NCI-H2107 (cell line): ENCODE measurements at regions not wholly inside any gene's neighbourhood (a gene's known extent, or its start where the extent isn't known, plus 50 kb on each side); places are given as distances from the start of the nearest gene placed in this dataset.
"Not testable (repeated sequence)": the region's sequence is repeated elsewhere in the genome, so short reads cannot be mapped to it uniquely, and the experiment has no call there.

Experiments used
- DNase-seq: peaks from one replicate; lab custom pipeline; 2025; lab: John Stamatoyannopoulos, UW

DNA sequence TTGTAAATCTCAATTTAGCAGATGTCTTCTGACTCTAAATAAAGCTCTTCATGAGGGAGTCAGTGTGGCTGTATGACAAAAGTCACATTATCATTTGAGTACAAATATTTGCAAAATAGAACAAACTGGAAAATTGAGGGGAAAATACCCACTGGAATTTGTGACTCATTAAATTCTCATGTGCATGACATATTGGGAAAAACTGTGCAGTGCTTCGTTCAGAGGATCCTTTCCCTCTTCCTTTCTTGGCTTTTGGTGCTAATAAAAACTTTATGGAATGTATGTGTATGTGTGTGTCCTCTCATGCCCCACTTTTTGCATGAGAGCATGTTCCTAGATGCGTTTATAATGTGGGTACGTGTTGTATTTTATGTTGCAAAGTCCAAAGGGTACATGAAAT is 267.8 kb downstream of the KTN1 start:
- DNase-seq: no peak

GRCh38 chr14:55848964-55849363 is 269.0 kb downstream of the KTN1 start:
- no peak for DNase-seq

DNA sequence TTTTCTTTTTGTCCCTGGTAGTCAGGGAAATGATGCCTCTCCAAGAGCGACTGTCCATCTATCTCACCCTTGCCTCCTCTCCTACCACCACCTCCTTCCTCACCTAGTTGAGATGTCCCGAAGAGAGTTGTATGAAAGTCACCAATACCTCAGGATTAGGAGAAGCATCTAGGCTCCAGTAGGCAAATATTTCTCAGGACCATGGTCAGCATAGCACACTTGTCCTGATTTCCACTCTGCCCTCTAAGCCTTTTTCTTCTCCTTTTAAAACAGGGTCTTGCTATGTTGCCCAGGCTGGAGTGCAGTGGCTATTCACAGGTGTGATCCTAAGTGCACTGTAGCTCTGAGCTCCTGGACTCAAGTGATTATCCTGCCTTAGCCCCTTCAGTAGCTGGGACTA is 268.4 kb upstream of the PELI2 start:
- DNase-seq: no peak

- no peak for DNase-seq
Observed at GRCh38 chr14:55850825-55851241, 267.4 kb upstream of the PELI2 start.

DNA sequence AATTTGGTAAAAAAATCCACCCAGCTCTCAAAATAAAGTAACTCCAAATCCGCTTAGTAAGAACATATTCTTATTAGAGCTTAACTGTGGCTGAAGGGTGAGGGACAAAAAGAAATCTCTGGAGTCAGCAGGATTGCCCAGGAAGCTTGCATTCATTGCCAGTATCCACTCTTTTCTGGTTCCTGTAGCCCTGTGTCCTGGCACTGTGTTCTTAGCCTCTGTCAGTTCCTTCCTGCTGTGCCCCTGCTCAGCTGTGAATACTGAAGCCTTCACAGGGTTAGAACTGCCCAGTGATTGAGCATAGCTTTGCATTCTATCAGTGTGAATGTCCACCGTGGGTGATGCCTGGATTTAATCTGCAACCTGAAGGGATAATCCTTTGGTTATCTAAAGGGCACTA is 266.9 kb upstream of the PELI2 start:
- DNase-seq: no peak

DNA sequence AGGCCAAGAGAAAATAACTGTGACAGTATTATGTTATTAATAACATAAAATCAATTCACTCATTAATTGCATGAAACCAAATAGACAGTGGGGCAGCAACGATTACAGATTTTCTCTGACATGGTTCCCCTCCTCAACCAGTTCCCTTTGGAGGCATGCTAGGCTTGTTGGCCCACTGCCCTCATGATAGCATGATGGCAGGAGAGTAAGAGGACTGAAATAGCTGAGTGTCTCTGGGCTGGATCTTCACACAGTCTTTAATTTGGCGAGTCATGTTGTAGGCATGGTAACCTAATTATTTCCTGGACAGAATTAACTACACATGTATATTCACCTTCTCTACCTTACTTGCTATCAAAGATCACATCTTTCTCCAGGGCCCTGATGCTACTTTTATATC is 266.2 kb upstream of the PELI2 start:
- DNase-seq: no peak

- no peak for DNase-seq
Observed at GRCh38 chr14:55855751-55856150, 262.5 kb upstream of the PELI2 start.

DNA sequence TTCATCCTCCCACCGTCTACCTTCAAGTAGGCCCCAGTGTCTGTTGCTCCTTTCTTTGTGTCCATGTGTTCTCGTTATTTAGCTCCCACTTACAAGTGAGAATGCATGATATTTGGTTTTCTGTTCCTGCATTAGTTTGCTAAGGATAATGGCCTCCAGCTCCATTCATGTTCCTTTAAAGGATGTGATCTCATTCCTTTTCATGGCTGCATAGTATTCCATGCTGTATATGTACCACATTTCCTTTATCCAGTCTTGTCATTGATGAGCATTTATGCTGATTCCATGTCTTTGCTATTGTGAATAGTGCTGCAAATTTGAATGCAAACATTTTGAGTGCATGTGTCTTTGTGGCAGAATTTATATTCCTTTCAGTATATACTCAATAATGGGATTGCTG is 259.6 kb upstream of the PELI2 start:
- no peak for DNase-seq

GRCh38 chr14:55861561-55861960 is 256.6 kb upstream of the PELI2 start:
- not testable (repeated sequence) for DNase-seq

GRCh38 chr14:55864890-55865655 is 253.1 kb upstream of the PELI2 start:
- DNase-seq: no peak

DNA sequence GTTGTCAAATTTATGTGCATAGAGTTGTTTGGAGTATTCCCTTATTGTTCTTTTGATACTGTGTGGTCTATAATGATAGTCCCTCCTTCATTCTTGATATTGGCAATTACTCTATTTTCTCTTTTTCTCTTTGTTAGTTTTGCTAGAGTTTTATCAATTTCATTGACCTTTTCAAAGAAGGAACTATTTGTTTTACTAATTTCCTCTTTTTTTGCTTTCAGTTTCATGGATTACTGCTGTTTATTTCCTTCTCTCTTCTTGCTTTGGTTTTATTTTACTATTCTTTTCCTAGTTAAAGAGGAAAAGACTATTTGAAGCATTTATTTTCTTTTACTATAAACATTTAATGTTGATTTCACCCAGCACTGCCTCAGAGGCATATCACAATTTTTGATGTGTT is 250.9 kb upstream of the PELI2 start:
- no peak for DNase-seq

DNA sequence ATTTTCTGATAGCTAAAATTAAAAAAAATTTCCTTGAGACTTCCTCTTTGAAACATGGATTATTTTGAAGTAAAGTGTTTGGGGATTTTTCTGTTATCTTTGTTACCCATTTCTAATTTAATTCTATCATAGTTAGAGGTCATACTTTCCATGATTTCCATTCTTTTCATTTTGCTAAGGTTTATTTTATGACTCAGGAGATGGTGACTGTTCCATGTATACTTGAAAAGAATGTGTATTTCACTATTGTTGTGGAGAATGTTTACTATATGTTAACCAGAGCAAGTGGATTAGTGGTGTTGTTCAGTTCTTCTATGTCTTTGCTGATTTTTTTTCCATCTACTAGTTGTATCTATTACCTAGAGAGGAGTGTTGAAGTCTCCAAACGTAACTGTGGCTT is 250.5 kb upstream of the PELI2 start:
- no peak for DNase-seq

GRCh38 chr14:55869397-55870049 is 248.7 kb upstream of the PELI2 start:
- DNase-seq: no peak

DNA sequence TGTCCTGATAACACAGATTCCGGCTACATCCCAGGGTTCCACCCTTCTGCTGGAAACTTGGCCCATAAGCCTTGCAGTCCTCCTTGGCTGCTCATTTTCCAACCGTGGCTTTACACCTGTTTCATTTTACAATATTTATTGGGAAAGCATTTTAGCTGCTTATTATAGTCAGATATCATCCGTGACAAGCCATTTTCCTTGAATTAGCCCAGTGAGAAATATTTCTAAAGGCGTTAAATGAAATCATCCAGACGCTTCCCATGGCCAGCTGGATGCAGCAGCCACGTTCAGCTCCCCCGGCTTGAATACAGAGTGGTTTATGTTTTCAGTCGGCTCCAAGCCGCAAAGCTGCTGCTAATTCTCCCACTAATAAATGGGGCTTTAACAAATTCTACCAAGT is 245.0 kb upstream of the PELI2 start:
- DNase-seq: no peak

- DNase-seq: no peak
Observed at GRCh38 chr14:55874785-55875184, 243.4 kb upstream of the PELI2 start.

DNA sequence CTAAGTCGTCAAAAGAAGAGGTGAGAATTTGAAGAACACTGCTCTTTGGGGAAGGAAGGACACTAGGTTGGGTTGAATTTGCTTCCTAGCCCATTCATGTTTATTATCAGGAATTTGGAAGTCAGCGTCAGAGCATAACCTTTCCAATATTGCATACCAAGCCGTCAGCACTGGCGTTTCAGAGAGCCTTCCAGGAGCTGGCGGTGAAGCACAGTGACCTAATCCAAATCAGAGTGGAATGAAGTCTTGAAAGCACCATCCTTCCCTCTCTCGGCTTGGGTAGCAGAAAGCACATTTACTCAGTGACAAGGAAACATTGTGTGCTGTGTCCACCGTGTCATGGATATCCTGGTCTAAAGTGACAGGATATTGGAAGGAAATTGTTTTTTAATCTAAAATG is 240.3 kb upstream of the PELI2 start:
- DNase-seq: no peak

- no peak for DNase-seq
Observed at GRCh38 chr14:55881577-55882241, 236.5 kb upstream of the PELI2 start.

- no peak for DNase-seq
Observed at GRCh38 chr14:55884819-55885218, 233.4 kb upstream of the PELI2 start.

- no peak for DNase-seq
Observed at GRCh38 chr14:55889124-55889523, 229.1 kb upstream of the PELI2 start.

- no peak for DNase-seq
Observed at GRCh38 chr14:55891692-55892091, 226.5 kb upstream of the PELI2 start.

- DNase-seq: no peak
Observed at GRCh38 chr14:55892906-55893305, 225.3 kb upstream of the PELI2 start.

DNA sequence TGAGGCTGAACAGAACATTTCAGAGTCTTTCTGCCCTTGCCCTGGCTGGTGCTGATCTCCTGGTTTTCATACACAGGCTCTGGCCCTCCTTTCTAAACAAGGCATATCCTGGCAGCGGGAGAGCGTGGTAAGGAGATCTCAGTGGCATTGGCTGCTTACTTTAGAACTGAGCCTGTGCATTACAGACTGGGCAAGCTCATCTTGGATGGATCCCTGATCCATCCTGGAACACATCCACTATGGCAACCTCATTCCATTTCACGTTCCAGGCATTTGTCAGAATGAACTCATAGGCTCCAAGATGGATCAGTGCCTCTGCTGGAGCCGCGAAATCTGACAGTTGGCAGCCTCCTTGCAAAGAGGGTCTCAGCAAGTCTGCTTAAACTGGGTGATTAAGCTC is 224.5 kb upstream of the PELI2 start:
- DNase-seq: no peak

- no peak for DNase-seq
Observed at GRCh38 chr14:55897031-55897430, 221.2 kb upstream of the PELI2 start.
